CD4-positive, alpha-beta T cell (primary cell): ENCODE measurements at regions not wholly inside any gene's neighbourhood (a gene's known extent, or its start where the extent isn't known, plus 50 kb on each side); places are given as distances from the start of the nearest gene placed in this dataset.

Experiments used
- ATAC-seq: fragments of 200-7000 bp; cut with Tn5 transposase; one replicate; pipeline ENCODE4 v1.10.0; 2022; ENCODE audit warnings: mild to moderate bottlenecking; ENCODE audit not compliant: poor library complexity
- CTCF ChIA-PET: fragments of 350-600 bp; sonication (Branson Sonifier 250); formaldehyde crosslinking; loops from one replicate; lab custom pipeline; 2021; ENCODE audit warnings: antibody characterized with exemption, inconsistent platforms; lab: Charles Lee
- POLR2A ChIA-PET: fragments of 350-600 bp; sonication (Branson Sonifier 250); formaldehyde crosslinking; loops from one replicate; lab custom pipeline; 2021; ENCODE audit warnings: antibody characterized with exemption, inconsistent platforms; lab: Charles Lee
- DNase-seq, 14 experiments: peaks; one replicate each; pipeline ENCODE4 v3.0.0-alpha.2; 2013 to 2020; ENCODE audit warnings: mixed read lengths in 2 of 14
- H3K27ac ChIP-seq, 2 donors: one replicate each; pipeline versions ENCODE4 v1.5.1 to v1.7.0; 2013; ENCODE audit warnings: low read length in 2 of 2, low read depth in 1 of 2, mild to moderate bottlenecking in 1 of 2
- H3K27me3 ChIP-seq, 2 experiments: 1 replicate in 1 of 2; 2 replicates in 1 of 2; pipeline versions ENCODE4 v1.6.1 to v1.7.0; 2013; ENCODE audit warnings: low read length in 2 of 2, control low read depth in 1 of 2, mild to moderate bottlenecking in 1 of 2, moderate library complexity in 1 of 2; ENCODE audit not compliant: insufficient read depth in 2 of 2, control insufficient read depth in 1 of 2
- H3K36me3 ChIP-seq: one replicate; pipeline ENCODE4 v1.6.1; 2013; ENCODE audit warnings: low read length, control low read depth; ENCODE audit not compliant: insufficient read depth
- H3K4me1 ChIP-seq: one replicate; pipeline ENCODE4 v1.6.1; 2013; ENCODE audit warnings: low read length, control low read depth; ENCODE audit not compliant: insufficient read depth
- H3K4me3 ChIP-seq: one replicate; pipeline ENCODE4 v1.5.1; 2013; ENCODE audit warnings: mild to moderate bottlenecking, low read length, moderate library complexity
- H3K9me3 ChIP-seq, 2 experiments: 1 replicate in 1 of 2; 2 replicates in 1 of 2; pipeline versions ENCODE4 v1.6.1 to v1.7.0; 2013; ENCODE audit warnings: low read length in 2 of 2, mild to moderate bottlenecking in 2 of 2, control low read depth in 1 of 2, moderate library complexity in 1 of 2; ENCODE audit not compliant: control insufficient read depth in 1 of 2, insufficient read depth in 1 of 2
- H3K27ac Mint-ChIP-seq: one replicate; pipeline ENCODE4 v1.8.0; 2020; ENCODE audit warnings: mixed read lengths
- H3K27me3 Mint-ChIP-seq: one replicate; pipeline ENCODE4 v1.8.0; 2021; ENCODE audit warnings: mixed read lengths
- H3K36me3 Mint-ChIP-seq: one replicate; pipeline ENCODE4 v1.8.0; 2021; ENCODE audit warnings: low read depth, mixed read lengths
- H3K4me1 Mint-ChIP-seq: one replicate; pipeline ENCODE4 v1.8.0; 2021; ENCODE audit warnings: low read depth, mixed read lengths
- H3K4me3 Mint-ChIP-seq: one replicate; pipeline ENCODE4 v1.8.0; 2020; ENCODE audit warnings: mild to moderate bottlenecking, mixed read lengths
- H3K9me3 Mint-ChIP-seq: one replicate; pipeline ENCODE4 v1.8.0; 2020; ENCODE audit warnings: mixed read lengths
- CTCF ChIP-seq: fragments of 200-600 bp; IDR thresholded peaks from one replicate; pipeline ENCODE4 v1.8.0; 2022; ENCODE audit warnings: antibody characterized with exemption, mild to moderate bottlenecking
- intact Hi-C, 2 experiments: fragments of 100-400 bp; cut with DNase I in 1 of 2; cut with micrococcal nuclease in 1 of 2; formaldehyde crosslinking; loops; one replicate each; pipeline versions ENCODE4 v1.15.1 to v1.9.0; 2023 to 2025; cut with DNase I, micrococcal nuclease

GRCh38 chr4:137861682-137862081 lies 329.4 kb upstream of the PCDH18 start:
- POLR2A ChIA-PET, result no interaction called here
- Mint-ChIP-seq H3K27me3 (no peaks in the 10 kb centered on the region), H3K36me3 (no peaks in the 10 kb centered on the region), H3K27ac (no peak overlapping the region), H3K4me1 (no peaks in the 10 kb centered on the region), H3K9me3 (peaks cover 5% of the 10 kb centered on the region), H3K4me3 (no peak overlapping the region)
- DNase-seq, result no peak
- no peaks in the 10 kb centered on the region for H3K4me1 ChIP-seq
- H3K4me3 ChIP-seq, result no peak overlapping the region
- H3K27me3 ChIP-seq, result no peaks in the 10 kb centered on the region
- ATAC-seq, result no peak
- intact Hi-C loops, result no loop called here
- CTCF ChIA-PET, result no interaction called here
- TF ChIP-seq CTCF, result no peak
- H3K27ac ChIP-seq, result no peak overlapping the region
- H3K9me3 ChIP-seq, result peaks cover 0 to 3% of the 10 kb centered on the region in 2 experiments
- H3K36me3 ChIP-seq, result no peaks in the 10 kb centered on the region

- H3K27me3 Mint-ChIP-seq, result no peaks in the 10 kb centered on the region
- POLR2A ChIA-PET, result no interaction called here
Measured at GRCh38 chr4:137853424-137853823, 321.1 kb upstream of the PCDH18 start.

GRCh38 chr4:137852326-137852725 lies 320.0 kb upstream of the PCDH18 start:
- Mint-ChIP-seq H3K4me1 (no peaks in the 10 kb centered on the region), H3K36me3 (no peaks in the 10 kb centered on the region), H3K27me3 (no peaks in the 10 kb centered on the region), H3K9me3 (peaks cover 6% of the 10 kb centered on the region), H3K27ac (no peak overlapping the region), H3K4me3 (no peak overlapping the region)
- POLR2A ChIA-PET, result no interaction called here
- Histone ChIP-seq H3K9me3 (peaks cover 0 to 10% of the 10 kb centered on the region in 2 experiments), H3K27me3 (no peaks in the 10 kb centered on the region), H3K27ac (no peak overlapping the region), H3K4me3 (no peak overlapping the region), H3K4me1 (no peaks in the 10 kb centered on the region), H3K36me3 (no peaks in the 10 kb centered on the region)
- ATAC-seq, result no peak
- no peak for TF ChIP-seq CTCF
- intact Hi-C loops, result no loop called here
- DNase-seq, result no peak
- CTCF ChIA-PET, result no interaction called here

More at GRCh38 chr4:137853424-137853823, 321.1 kb upstream of the PCDH18 start:
- no peaks in the 10 kb centered on the region for H3K4me1 ChIP-seq
- Mint-ChIP-seq H3K36me3 (no peaks in the 10 kb centered on the region), H3K4me3 (no peak overlapping the region), H3K27ac (no peak overlapping the region), H3K9me3 (peaks cover 6% of the 10 kb centered on the region), H3K4me1 (no peaks in the 10 kb centered on the region)
- intact Hi-C loops, result no loop called here
- no peak for TF ChIP-seq CTCF
- no peak overlapping the region for H3K27ac ChIP-seq
- H3K36me3 ChIP-seq, result no peaks in the 10 kb centered on the region
- no peaks in the 10 kb centered on the region for H3K27me3 ChIP-seq
- CTCF ChIA-PET, result no interaction called here
- DNase-seq (peak in 1 of 14 experiments; percentile 7), ATAC-seq (no peak)
- no peak overlapping the region for H3K4me3 ChIP-seq
- peaks cover 0 to 10% of the 10 kb centered on the region in 2 experiments for H3K9me3 ChIP-seq
